A549 (cell line): ENCODE measurements at regions not wholly inside any gene's neighbourhood (a gene's known extent, or its start where the extent isn't known, plus 50 kb on each side); places are given as distances from the start of the nearest gene placed in this dataset.

ENCODE experiments used
- CEBPB ChIP-seq, 2 experiments: fragments of >200 bp in 1 of 2; sonication (Bioruptor Twin) in 1 of 2; formaldehyde crosslinking in 1 of 2; IDR thresholded peaks; 2 replicates each; pipeline ENCODE4 v1.6.1; 2012 to 2016
- EHF ChIP-seq: fragments of 250-450 bp; sonication (Bioruptor Pico); IDR thresholded peaks from 2 replicates; pipeline ENCODE4 v1.5.0; 2020; ENCODE audit warnings: mild to moderate bottlenecking
- POLR2A ChIP-seq: IDR thresholded peaks from 2 replicates; pipeline ENCODE4 v1.6.1; 2012; ENCODE audit warnings: mild to moderate bottlenecking, low read length
- ZSCAN20 ChIP-seq: fragments of 250-450 bp; sonication (Bioruptor Pico); IDR thresholded peaks from 2 replicates; pipeline ENCODE4 v1.8.0; 2022; ENCODE audit warnings: mild to moderate bottlenecking, moderate library complexity
- TF ChIP-seq, protein P1 (sequence below): fragments of 200-600 bp; sonication (generic); IDR thresholded peaks from 2 replicates; pipeline ENCODE4 v1.6.1; 2016; ENCODE audit warnings: antibody characterized with exemption, mild to moderate bottlenecking, moderate library complexity
- TF ChIP-seq, protein P2 (sequence below): fragments of >200 bp; sonication (Bioruptor Twin); formaldehyde crosslinking; IDR thresholded peaks from 3 replicates; pipeline ENCODE4 v1.5.1; 2016
- TF ChIP-seq, protein P3 (sequence below): IDR thresholded peaks from 2 replicates; pipeline ENCODE4 v1.6.1; 2012
- TF ChIP-seq, protein P4 (sequence below): IDR thresholded peaks from 2 replicates; pipeline ENCODE4 v1.6.1; 2012; ENCODE audit warnings: low read depth, borderline replicate concordance

DNA sequence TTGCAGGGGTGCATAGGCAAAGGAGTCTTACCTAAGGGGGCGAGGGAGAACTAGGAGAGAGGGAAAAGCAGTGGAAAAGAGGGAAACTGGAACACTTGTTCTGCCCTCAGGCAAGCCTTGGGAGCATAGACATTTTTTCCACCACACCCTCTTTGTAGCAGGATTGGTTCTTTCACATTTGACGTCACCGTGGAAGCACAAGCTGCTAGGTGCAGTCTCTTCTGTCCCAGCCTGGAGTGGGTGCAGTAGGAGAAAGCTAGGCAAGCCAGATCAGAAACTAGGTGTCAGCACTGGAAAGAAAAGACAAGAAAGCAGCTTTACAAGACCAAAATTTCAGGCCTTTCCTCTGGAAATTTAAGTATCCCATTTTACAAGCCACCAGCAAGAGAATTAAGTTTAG is 440.4 kb downstream of the EFNA5 start:
- TF ChIP-seq EHF (CRISPR knock-in tag) = no peak
- TF ChIP-seq, protein P1, sequence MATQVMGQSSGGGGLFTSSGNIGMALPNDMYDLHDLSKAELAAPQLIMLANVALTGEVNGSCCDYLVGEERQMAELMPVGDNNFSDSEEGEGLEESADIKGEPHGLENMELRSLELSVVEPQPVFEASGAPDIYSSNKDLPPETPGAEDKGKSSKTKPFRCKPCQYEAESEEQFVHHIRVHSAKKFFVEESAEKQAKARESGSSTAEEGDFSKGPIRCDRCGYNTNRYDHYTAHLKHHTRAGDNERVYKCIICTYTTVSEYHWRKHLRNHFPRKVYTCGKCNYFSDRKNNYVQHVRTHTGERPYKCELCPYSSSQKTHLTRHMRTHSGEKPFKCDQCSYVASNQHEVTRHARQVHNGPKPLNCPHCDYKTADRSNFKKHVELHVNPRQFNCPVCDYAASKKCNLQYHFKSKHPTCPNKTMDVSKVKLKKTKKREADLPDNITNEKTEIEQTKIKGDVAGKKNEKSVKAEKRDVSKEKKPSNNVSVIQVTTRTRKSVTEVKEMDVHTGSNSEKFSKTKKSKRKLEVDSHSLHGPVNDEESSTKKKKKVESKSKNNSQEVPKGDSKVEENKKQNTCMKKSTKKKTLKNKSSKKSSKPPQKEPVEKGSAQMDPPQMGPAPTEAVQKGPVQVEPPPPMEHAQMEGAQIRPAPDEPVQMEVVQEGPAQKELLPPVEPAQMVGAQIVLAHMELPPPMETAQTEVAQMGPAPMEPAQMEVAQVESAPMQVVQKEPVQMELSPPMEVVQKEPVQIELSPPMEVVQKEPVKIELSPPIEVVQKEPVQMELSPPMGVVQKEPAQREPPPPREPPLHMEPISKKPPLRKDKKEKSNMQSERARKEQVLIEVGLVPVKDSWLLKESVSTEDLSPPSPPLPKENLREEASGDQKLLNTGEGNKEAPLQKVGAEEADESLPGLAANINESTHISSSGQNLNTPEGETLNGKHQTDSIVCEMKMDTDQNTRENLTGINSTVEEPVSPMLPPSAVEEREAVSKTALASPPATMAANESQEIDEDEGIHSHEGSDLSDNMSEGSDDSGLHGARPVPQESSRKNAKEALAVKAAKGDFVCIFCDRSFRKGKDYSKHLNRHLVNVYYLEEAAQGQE = no peak
- TF ChIP-seq, protein P2, sequence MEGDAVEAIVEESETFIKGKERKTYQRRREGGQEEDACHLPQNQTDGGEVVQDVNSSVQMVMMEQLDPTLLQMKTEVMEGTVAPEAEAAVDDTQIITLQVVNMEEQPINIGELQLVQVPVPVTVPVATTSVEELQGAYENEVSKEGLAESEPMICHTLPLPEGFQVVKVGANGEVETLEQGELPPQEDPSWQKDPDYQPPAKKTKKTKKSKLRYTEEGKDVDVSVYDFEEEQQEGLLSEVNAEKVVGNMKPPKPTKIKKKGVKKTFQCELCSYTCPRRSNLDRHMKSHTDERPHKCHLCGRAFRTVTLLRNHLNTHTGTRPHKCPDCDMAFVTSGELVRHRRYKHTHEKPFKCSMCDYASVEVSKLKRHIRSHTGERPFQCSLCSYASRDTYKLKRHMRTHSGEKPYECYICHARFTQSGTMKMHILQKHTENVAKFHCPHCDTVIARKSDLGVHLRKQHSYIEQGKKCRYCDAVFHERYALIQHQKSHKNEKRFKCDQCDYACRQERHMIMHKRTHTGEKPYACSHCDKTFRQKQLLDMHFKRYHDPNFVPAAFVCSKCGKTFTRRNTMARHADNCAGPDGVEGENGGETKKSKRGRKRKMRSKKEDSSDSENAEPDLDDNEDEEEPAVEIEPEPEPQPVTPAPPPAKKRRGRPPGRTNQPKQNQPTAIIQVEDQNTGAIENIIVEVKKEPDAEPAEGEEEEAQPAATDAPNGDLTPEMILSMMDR = no peak
- no peak for TF ChIP-seq ZSCAN20 (CRISPR knock-in tag)
- no peak for TF ChIP-seq POLR2A
- TF ChIP-seq, protein P3, sequence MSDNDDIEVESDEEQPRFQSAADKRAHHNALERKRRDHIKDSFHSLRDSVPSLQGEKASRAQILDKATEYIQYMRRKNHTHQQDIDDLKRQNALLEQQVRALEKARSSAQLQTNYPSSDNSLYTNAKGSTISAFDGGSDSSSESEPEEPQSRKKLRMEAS = no peak
- TF ChIP-seq, protein P4, sequence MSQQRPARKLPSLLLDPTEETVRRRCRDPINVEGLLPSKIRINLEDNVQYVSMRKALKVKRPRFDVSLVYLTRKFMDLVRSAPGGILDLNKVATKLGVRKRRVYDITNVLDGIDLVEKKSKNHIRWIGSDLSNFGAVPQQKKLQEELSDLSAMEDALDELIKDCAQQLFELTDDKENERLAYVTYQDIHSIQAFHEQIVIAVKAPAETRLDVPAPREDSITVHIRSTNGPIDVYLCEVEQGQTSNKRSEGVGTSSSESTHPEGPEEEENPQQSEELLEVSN = no peak
- no peak for TF ChIP-seq CEBPB (IDR thresholded peaks at IDR 0.05)
